Trophoblast cell (in vitro differentiated cells and primary cell): ENCODE measurements at regions not wholly inside any gene's neighbourhood (a gene's known extent, or its start where the extent isn't known, plus 50 kb on each side); places are given as distances from the start of the nearest gene placed in this dataset.

ENCODE experiments used
- DNase-seq, 2 donors: peaks; one replicate each; pipeline ENCODE4 v3.0.0-alpha.2; 2016
- H2AFZ ChIP-seq: 2 replicates; pipeline ENCODE4 v1.6.1; 2013; ENCODE audit warnings: low read length, moderate library complexity, mild to moderate bottlenecking; ENCODE audit not compliant: insufficient read depth, poor library complexity
- H2AK5ac ChIP-seq: 2 replicates; pipeline ENCODE4 v1.6.1; 2013; ENCODE audit warnings: mild to moderate bottlenecking, low read length
- H2BK120ac ChIP-seq: 2 replicates; pipeline ENCODE4 v1.6.1; 2013; ENCODE audit warnings: low read length, mild to moderate bottlenecking, moderate library complexity; ENCODE audit not compliant: insufficient read depth, poor library complexity
- H2BK12ac ChIP-seq: 2 replicates; pipeline ENCODE4 v1.6.1; 2013; ENCODE audit warnings: mild to moderate bottlenecking, low read length, moderate library complexity
- H2BK5ac ChIP-seq: 2 replicates; pipeline ENCODE4 v1.6.1; 2013; ENCODE audit warnings: low read length, low read depth, moderate library complexity, mild to moderate bottlenecking; ENCODE audit not compliant: poor library complexity
- H3K14ac ChIP-seq: 2 replicates; pipeline ENCODE4 v1.6.1; 2013; ENCODE audit warnings: mild to moderate bottlenecking, low read length
- H3K18ac ChIP-seq: 2 replicates; pipeline ENCODE4 v1.6.1; 2013; ENCODE audit warnings: mild to moderate bottlenecking, low read length
- H3K23ac ChIP-seq: 2 replicates; pipeline ENCODE4 v1.6.1; 2013; ENCODE audit warnings: low read length
- H3K27ac ChIP-seq: 2 replicates; pipeline ENCODE4 v1.5.1; 2013; ENCODE audit warnings: low read depth, mild to moderate bottlenecking, inconsistent platforms, low read length, moderate library complexity
- H3K27me3 ChIP-seq: 2 replicates; pipeline ENCODE4 v1.6.1; 2013; ENCODE audit warnings: inconsistent platforms, mild to moderate bottlenecking, low read length, moderate library complexity; ENCODE audit not compliant: insufficient read depth
- H3K36me3 ChIP-seq, 2 experiments: 1 replicate in 1 of 2; 2 replicates in 1 of 2; pipeline ENCODE4 v1.6.1; 2013; ENCODE audit warnings: low read length in 2 of 2, mild to moderate bottlenecking in 2 of 2, moderate library complexity in 1 of 2; ENCODE audit not compliant: insufficient read depth in 2 of 2, control insufficient read depth in 1 of 2
- H3K4ac ChIP-seq: 2 replicates; pipeline ENCODE4 v1.6.1; 2013; ENCODE audit warnings: low read depth, mild to moderate bottlenecking, low read length, moderate library complexity
- H3K4me1 ChIP-seq, 2 experiments: 1 replicate in 1 of 2; 2 replicates in 1 of 2; pipeline ENCODE4 v1.6.1; 2013; ENCODE audit warnings: low read length in 2 of 2, mild to moderate bottlenecking in 2 of 2, moderate library complexity in 1 of 2; ENCODE audit not compliant: insufficient read depth in 2 of 2, control insufficient read depth in 1 of 2
- H3K4me2 ChIP-seq: 2 replicates; pipeline ENCODE4 v1.6.1; 2013; ENCODE audit warnings: inconsistent platforms, mild to moderate bottlenecking, low read length, moderate library complexity
- H3K4me3 ChIP-seq: 2 replicates; pipeline ENCODE4 v1.5.1; 2013; ENCODE audit warnings: mild to moderate bottlenecking, low read depth, low read length, inconsistent platforms
- H3K79me1 ChIP-seq: one replicate; pipeline ENCODE4 v1.6.1; 2013; ENCODE audit warnings: low read length
- H3K79me2 ChIP-seq: 2 replicates; pipeline ENCODE4 v1.6.1; 2013; ENCODE audit warnings: low read length, mild to moderate bottlenecking; ENCODE audit not compliant: control insufficient read depth, insufficient read depth, poor library complexity
- H3K9ac ChIP-seq: 2 replicates; pipeline ENCODE4 v1.6.1; 2013; ENCODE audit warnings: mild to moderate bottlenecking, low read length
- H3K9me3 ChIP-seq: 2 replicates; pipeline ENCODE4 v1.6.1; 2013; ENCODE audit warnings: low read depth, mild to moderate bottlenecking, control low read depth, inconsistent platforms, low read length; ENCODE audit not compliant: insufficient read depth
- H4K12ac ChIP-seq: 2 replicates; pipeline ENCODE4 v1.6.1; 2013; ENCODE audit warnings: low read depth, mild to moderate bottlenecking, low read length, moderate library complexity
- H4K8ac ChIP-seq: 2 replicates; pipeline ENCODE4 v1.6.1; 2013; ENCODE audit warnings: low read depth, mild to moderate bottlenecking, low read length, moderate library complexity
- H4K91ac ChIP-seq: one replicate; pipeline ENCODE4 v1.6.1; 2013; ENCODE audit warnings: low read depth, mild to moderate bottlenecking, low read length, moderate library complexity
- WGBS: extraction: QIAGEN DNeasy Blood & Tissue Kit; methylation state at CpG from one replicate; pipeline ENCODE4 v1.1.7; 2013; ENCODE audit warnings: missing lambda C conversion rate; ENCODE audit not compliant: insufficient read length, insufficient coverage; ENCODE audit errors: extremely low coverage; 5-methylcytosine and 5-hydroxymethylcytosine counted together

DNA sequence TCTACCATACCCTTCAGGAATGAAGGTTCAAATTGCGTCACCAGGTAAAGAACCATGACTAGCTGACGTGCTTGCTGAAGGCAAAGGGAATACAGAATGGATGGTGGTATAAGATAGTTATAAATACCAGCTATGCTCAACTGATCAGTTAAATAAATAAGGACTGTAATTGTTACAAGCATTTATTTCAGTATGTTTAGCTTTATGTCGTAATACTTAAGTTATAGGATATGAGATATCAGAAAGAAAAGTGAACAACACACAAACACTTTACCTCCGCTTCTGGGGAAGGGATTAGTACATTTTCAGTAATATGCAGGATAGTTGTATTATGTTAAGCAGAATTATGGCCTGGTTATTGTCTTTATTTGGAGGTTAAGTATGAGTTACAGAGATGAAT, 416.1 kb downstream of the BTG1 start:
- Histone ChIP-seq H3K18ac (no peak overlapping the region), H3K14ac (no peak overlapping the region), H3K36me3 (no peaks in the 10 kb centered on the region), H3K4me3 (no peak overlapping the region), H4K12ac (no peak overlapping the region), H3K79me1 (no peaks in the 10 kb centered on the region), H3K23ac (no peak overlapping the region), H2BK12ac (no peak overlapping the region), H3K9ac (no peak overlapping the region), H3K4me2 (no peak overlapping the region), H3K79me2 (no peaks in the 10 kb centered on the region), H3K27me3 (no peaks in the 10 kb centered on the region), H2BK120ac (no peak overlapping the region), H4K91ac (no peak overlapping the region), H2BK5ac (no peak overlapping the region), H2AK5ac (no peak overlapping the region), H3K4ac (no peak overlapping the region), H3K27ac (no peak overlapping the region), H3K4me1 (no peaks in the 10 kb centered on the region), H4K8ac (no peak overlapping the region), H2AFZ (no peak overlapping the region), H3K9me3 (no peaks in the 10 kb centered on the region)
- no CpG with 5 or more reads among the region's 4 CpGs for WGBS
- DNase-seq, result no peak

DNA sequence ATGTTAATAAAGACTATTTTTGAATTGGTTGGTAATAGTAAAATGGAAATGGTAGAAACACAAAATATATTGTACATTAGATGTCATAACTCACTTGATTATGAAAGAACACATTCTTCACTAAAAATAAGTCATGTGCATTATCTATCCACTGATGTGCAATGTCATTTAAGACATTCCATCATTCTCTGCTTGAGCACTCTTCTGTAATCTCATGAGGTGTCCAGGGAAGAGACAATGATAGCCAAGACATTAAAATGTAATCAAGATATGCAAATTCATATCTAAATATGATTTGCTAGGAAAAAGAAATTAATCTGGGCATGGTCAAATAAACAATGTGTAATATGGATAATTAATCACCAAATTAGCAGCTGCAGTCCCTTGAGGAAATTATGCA, 422.5 kb downstream of the BTG1 start:
- no peak overlapping the region for H2BK12ac ChIP-seq
- no peaks in the 10 kb centered on the region for H3K79me2 ChIP-seq
- no peak overlapping the region for H3K4ac ChIP-seq
- H3K18ac ChIP-seq, result no peak overlapping the region
- no peaks in the 10 kb centered on the region for H3K4me1 ChIP-seq
- H3K23ac ChIP-seq, result no peak overlapping the region
- no peak overlapping the region for H3K4me2 ChIP-seq
- DNase-seq, result no peak
- no peak overlapping the region for H4K8ac ChIP-seq
- no peaks in the 10 kb centered on the region for H3K36me3 ChIP-seq
- H3K79me1 ChIP-seq, result no peaks in the 10 kb centered on the region
- H2AFZ ChIP-seq, result no peak overlapping the region
- H2BK120ac ChIP-seq, result no peak overlapping the region
- no peak overlapping the region for H3K27ac ChIP-seq
- no peak overlapping the region for H3K9ac ChIP-seq
- no peaks in the 10 kb centered on the region for H3K9me3 ChIP-seq
- no peaks in the 10 kb centered on the region for H3K27me3 ChIP-seq
- H2AK5ac ChIP-seq, result no peak overlapping the region
- no peak overlapping the region for H4K91ac ChIP-seq
- H4K12ac ChIP-seq, result no peak overlapping the region
- H3K14ac ChIP-seq, result no peak overlapping the region
- H2BK5ac ChIP-seq, result no peak overlapping the region
- no peak overlapping the region for H3K4me3 ChIP-seq

DNA sequence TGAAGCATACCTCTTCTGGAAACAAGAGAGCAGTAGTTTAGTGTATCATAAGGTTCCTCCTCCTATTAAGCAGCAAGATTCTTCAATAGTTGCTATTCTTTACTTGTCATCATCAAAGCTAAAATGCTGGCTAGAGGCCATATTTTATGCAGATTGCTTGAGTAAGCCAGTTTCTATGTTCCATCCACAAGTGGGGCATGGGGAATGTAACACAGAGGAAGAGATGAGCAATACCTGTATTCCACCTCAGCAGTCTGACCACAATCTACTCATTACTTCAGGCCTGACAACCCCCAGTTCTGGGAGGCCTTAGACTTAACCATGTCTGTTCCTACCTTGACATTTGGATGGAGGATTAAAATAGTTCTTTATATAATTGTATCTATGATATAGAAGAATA, 423.6 kb downstream of the BTG1 start:
- no peak overlapping the region for H2AFZ ChIP-seq
- H3K23ac ChIP-seq, result no peak overlapping the region
- H3K27ac ChIP-seq, result no peak overlapping the region
- H3K14ac ChIP-seq, result no peak overlapping the region
- no peaks in the 10 kb centered on the region for H3K27me3 ChIP-seq
- no peak for DNase-seq
- H2AK5ac ChIP-seq, result no peak overlapping the region
- no peaks in the 10 kb centered on the region for H3K9me3 ChIP-seq
- no peak overlapping the region for H4K12ac ChIP-seq
- H4K8ac ChIP-seq, result no peak overlapping the region
- H3K79me2 ChIP-seq, result no peaks in the 10 kb centered on the region
- no peaks in the 10 kb centered on the region for H3K4me1 ChIP-seq
- no peak overlapping the region for H3K9ac ChIP-seq
- H3K4ac ChIP-seq, result no peak overlapping the region
- H2BK120ac ChIP-seq, result no peak overlapping the region
- no peak overlapping the region for H4K91ac ChIP-seq
- H3K4me3 ChIP-seq, result no peak overlapping the region
- no peak overlapping the region for H3K18ac ChIP-seq
- H3K4me2 ChIP-seq, result no peak overlapping the region
- no peaks in the 10 kb centered on the region for H3K36me3 ChIP-seq
- no peaks in the 10 kb centered on the region for H3K79me1 ChIP-seq
- H2BK5ac ChIP-seq, result no peak overlapping the region
- H2BK12ac ChIP-seq, result no peak overlapping the region

DNA sequence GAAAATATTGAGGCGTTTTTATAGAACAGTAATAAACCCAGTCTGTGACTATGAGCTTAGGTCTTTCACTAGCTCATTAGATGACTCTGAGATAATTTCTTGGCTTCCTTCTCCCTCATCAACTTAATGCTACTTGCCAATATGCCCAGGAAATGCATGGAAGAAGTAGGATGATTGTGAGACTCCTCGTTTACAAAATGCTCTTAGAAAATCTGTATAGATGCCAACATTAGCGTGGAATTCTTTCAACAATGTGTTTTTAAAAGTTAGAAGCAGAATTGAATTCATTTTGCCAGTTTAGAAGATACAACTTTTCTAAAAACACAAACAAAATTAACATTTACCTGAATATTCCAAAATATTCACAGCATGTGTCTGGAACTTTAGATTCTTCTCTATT, 424.6 kb downstream of the BTG1 start:
- H3K9me3 ChIP-seq, result no peaks in the 10 kb centered on the region
- no CpG with 5 or more reads among the region's 3 CpGs for WGBS
- H2AFZ ChIP-seq, result no peak overlapping the region
- no peaks in the 10 kb centered on the region for H3K4me1 ChIP-seq
- no peak overlapping the region for H2AK5ac ChIP-seq
- H3K4ac ChIP-seq, result no peak overlapping the region
- no peak overlapping the region for H3K14ac ChIP-seq
- H3K4me3 ChIP-seq, result no peak overlapping the region
- no peak for DNase-seq
- H2BK120ac ChIP-seq, result no peak overlapping the region
- no peaks in the 10 kb centered on the region for H3K79me1 ChIP-seq
- H4K8ac ChIP-seq, result no peak overlapping the region
- no peak overlapping the region for H3K9ac ChIP-seq
- H3K27ac ChIP-seq, result no peak overlapping the region
- H3K36me3 ChIP-seq, result no peaks in the 10 kb centered on the region
- no peaks in the 10 kb centered on the region for H3K27me3 ChIP-seq
- no peak overlapping the region for H3K18ac ChIP-seq
- H3K4me2 ChIP-seq, result no peak overlapping the region
- H2BK5ac ChIP-seq, result no peak overlapping the region
- H2BK12ac ChIP-seq, result no peak overlapping the region
- no peak overlapping the region for H3K23ac ChIP-seq
- H4K91ac ChIP-seq, result no peak overlapping the region
- no peak overlapping the region for H4K12ac ChIP-seq
- H3K79me2 ChIP-seq, result no peaks in the 10 kb centered on the region

DNA sequence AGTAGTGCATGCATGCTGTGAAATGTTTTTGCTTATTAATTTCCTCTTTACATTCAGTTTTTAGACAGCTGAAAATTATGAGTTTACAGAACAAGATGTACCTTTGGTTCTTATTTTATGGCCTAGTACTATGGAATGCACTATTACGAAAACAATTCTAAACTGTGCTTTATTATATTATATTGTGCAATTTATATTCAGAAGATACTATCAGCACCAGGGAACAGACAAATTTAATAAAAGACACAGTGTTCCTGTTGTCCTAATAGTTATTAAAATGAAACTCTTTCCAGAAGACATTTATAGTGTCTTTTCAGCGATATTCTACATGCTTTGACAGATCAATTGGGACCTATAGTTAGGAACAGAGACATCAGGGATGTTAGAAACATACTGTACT, 427.3 kb downstream of the BTG1 start:
- Histone ChIP-seq H3K79me2 (no peaks in the 10 kb centered on the region), H3K9me3 (no peaks in the 10 kb centered on the region), H3K4me2 (no peak overlapping the region), H3K18ac (no peak overlapping the region), H3K23ac (no peak overlapping the region), H3K4ac (no peak overlapping the region), H2BK12ac (no peak overlapping the region), H3K27ac (no peak overlapping the region), H2AFZ (no peak overlapping the region), H3K14ac (no peak overlapping the region), H3K27me3 (no peaks in the 10 kb centered on the region), H3K79me1 (no peaks in the 10 kb centered on the region), H3K4me1 (no peaks in the 10 kb centered on the region), H2BK120ac (no peak overlapping the region), H2AK5ac (no peak overlapping the region), H3K36me3 (no peaks in the 10 kb centered on the region), H3K4me3 (no peak overlapping the region), H3K9ac (no peak overlapping the region), H4K12ac (no peak overlapping the region), H4K8ac (no peak overlapping the region), H2BK5ac (no peak overlapping the region), H4K91ac (no peak overlapping the region)
- no peak for DNase-seq
- WGBS, result no CpG with 5 or more reads among the region's 2 CpGs
